Left colon (tissue), 2 donors: ENCODE measurements at regions not wholly inside any gene's neighbourhood (a gene's known extent, or its start where the extent isn't known, plus 50 kb on each side); places are given as distances from the start of the nearest gene placed in this dataset.

Experiments
- ATAC-seq: fragments of 200-7000 bp; cut with Tn5 transposase; one replicate; pipeline ENCODE4 v1.9.1; 2020; ENCODE audit warnings: mild to moderate bottlenecking, moderate library complexity
- DNase-seq, 2 donors: peaks; one replicate each; pipeline ENCODE4 v3.0.0-alpha.2; 2020
- intact Hi-C, 2 donors: fragments of 100-400 bp; cut with DNase I in 1 of 2; cut with micrococcal nuclease in 1 of 2; formaldehyde crosslinking; loops; one replicate each; pipeline versions ENCODE4 v1.11.2 to v1.14.0; 2022; cut with DNase I, micrococcal nuclease
- donor health status: DM: no; HTN: no; CAD: no.
- donor health status: DM: yes; HTN: yes; CAD: no.

GRCh38 chr5:90022002-90022710 is 387.4 kb downstream of the CETN3 start:
- ATAC-seq, result peak; percentile 42
- intact Hi-C loops, result no loop called here
- no peak for DNase-seq

- no peak for DNase-seq
- ATAC-seq, result peak; percentile 89
- intact Hi-C loops, result no loop called here
These were observed 388.7 kb downstream of the CETN3 start for GRCh38 chr5:90020575-90021538.

- no peak for DNase-seq
- ATAC-seq, result no peak
- intact Hi-C loops, result no loop called here
These were observed 392.3 kb downstream of the CETN3 start for GRCh38 chr5:90017239-90017638.

DNA sequence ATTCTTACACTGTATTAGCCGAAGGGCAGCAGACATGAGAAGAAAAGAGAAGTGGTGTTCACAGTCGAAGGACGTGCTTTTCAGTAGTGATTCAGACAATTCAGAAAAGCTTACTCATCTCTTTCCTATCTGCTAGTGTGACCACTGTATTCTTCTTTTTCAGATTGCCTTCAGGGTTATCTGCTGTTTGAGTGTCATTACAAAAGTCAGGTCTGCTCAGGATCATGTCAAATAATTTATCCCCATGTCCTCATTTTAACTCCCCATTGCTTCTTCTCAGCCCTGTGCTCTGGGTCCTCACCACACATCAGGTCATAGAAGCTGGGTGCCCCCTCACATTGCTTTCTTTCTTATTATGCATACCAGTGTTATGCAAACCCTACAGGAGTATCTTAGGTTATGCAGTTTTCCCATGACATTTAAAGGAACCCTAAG is 394.0 kb downstream of the CETN3 start:
- ATAC-seq (no peak), DNase-seq (no peak)

DNA sequence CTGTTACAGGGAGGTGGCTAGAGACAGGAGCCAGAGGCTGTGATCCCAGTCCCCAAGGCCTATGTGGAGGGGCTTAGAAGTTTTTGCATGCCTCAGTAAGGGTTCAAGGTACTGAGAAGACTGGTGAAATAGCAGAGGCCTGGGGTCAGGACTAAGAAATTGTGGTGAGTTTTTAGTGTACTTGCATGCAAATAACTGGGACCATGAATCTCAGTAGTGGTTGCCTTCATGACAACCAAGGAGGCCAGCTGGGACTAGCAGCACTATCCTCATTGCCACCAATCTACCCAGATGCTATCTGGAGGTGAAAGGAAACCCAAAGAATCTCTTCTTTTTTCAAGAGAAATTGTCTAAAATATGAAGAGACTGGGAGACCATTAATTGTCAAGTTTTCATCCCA is 395.1 kb downstream of the CETN3 start:
- ATAC-seq (no peak), DNase-seq (no peak)
- intact Hi-C loops, result no loop called here

More for the DNA sequence above, 394.0 kb downstream of the CETN3 start:
- intact Hi-C loops, result no loop called here

- intact Hi-C loops, result no loop called here
- DNase-seq, result peak in 1 of 2 donors; percentile 12
- ATAC-seq, result no peak
These were observed 409.2 kb downstream of the CETN3 start for GRCh38 chr5:90000351-90000750.

DNA sequence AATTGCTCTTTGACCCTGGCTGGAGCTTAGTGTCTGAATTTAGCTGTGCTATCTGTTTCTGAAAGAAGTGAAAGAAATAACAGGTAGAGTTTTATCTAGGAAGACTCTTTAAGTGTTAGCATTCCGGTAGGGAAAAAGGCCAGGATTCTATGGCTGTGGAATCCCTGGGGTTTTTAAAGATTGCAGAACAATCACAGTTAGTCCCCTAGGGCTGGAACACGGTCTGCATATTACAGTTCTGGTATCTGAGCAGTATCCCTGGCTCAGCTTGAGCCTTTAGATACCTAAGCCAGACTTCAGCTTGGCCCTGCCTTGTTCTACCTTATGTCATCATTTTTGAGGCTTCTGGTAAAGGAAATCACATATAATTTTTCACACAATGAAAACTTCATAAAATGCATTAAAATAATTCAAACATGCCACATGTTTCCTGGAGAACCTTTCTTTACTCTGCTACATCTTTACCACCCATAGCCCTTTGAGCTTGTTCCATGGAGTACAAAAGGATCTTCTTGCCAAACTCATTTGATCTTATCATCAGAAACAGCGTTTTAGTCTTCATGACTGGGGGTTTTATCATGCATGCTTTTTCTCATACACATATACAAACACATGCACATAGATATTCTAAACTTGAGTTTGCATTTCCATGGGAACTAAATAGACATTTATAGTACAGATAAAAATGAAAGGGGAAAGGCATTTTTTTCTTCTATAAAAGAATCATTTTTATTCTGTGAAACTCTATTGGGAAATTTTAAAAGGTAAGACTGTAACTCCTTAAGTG is 410.8 kb downstream of the CETN3 start:
- DNase-seq (no peak), ATAC-seq (no peak)
- intact Hi-C loops, result no loop called here

- DNase-seq (no peak), ATAC-seq (peak; percentile 95)
- intact Hi-C loops, result no loop called here
These were observed 412.7 kb downstream of the CETN3 start for GRCh38 chr5:89996890-89997289.

DNA sequence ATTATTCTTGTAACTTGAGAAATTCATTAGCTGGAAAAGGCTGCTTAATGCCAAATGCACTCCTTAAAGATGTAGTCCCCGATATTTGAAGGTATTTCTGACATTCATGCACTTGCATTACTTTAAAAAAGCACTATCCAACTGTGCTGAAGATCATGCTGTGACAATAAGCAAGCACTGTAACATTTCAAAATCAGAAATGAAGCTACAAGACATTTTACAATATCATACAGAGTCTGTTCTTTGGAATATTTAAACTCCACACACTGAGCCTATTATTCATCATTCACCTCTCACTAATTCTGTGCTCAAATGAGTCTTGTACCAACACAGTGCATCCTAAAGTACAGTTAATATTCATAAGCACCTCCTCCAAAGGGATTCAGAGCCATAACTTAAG is 413.2 kb downstream of the CETN3 start:
- DNase-seq (no peak), ATAC-seq (no peak)
- intact Hi-C loops, result no loop called here

- DNase-seq (no peak), ATAC-seq (no peak)
- intact Hi-C loops, result no loop called here
These were observed 415.3 kb downstream of the CETN3 start for GRCh38 chr5:89994266-89994665.

GRCh38 chr5:89992201-89992600 is 417.4 kb downstream of the CETN3 start:
- intact Hi-C loops, result no loop called here
- DNase-seq (no peak), ATAC-seq (no peak)

DNA sequence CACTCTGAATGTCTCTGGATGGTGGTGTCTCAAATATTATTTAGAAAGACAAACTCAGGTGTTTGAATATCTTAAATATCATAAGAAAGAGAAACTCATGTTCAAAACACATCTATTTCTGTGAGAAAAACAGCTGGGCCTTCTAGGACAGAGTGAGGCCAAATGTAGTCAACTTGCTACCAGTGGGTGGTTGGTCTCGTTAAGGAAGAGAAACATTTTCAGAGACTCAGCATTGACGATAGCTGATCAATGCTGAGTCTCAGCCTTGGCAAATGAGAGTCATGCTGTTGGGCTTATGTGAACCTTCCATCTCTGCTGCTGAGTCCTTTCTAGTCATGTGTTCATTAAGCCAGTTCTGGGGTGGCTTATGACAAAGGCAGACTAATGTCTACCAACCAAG is 418.0 kb downstream of the CETN3 start:
- DNase-seq (no peak), ATAC-seq (no peak)
- intact Hi-C loops, result no loop called here

- no peak for DNase-seq
- ATAC-seq, result no peak
- intact Hi-C loops, result no loop called here
These were observed 419.8 kb downstream of the CETN3 start for GRCh38 chr5:89989776-89990175.

GRCh38 chr5:89988998-89989655 is 420.4 kb downstream of the CETN3 start:
- intact Hi-C loops, result no loop called here
- ATAC-seq (no peak), DNase-seq (no peak)

GRCh38 chr5:89988129-89988810 is 421.3 kb downstream of the CETN3 start:
- no peak for DNase-seq
- intact Hi-C loops, result no loop called here
- ATAC-seq, result no peak

GRCh38 chr5:89983216-89983615 is 426.3 kb downstream of the CETN3 start:
- DNase-seq, result no peak
- no peak for ATAC-seq
- intact Hi-C loops, result no loop called here

DNA sequence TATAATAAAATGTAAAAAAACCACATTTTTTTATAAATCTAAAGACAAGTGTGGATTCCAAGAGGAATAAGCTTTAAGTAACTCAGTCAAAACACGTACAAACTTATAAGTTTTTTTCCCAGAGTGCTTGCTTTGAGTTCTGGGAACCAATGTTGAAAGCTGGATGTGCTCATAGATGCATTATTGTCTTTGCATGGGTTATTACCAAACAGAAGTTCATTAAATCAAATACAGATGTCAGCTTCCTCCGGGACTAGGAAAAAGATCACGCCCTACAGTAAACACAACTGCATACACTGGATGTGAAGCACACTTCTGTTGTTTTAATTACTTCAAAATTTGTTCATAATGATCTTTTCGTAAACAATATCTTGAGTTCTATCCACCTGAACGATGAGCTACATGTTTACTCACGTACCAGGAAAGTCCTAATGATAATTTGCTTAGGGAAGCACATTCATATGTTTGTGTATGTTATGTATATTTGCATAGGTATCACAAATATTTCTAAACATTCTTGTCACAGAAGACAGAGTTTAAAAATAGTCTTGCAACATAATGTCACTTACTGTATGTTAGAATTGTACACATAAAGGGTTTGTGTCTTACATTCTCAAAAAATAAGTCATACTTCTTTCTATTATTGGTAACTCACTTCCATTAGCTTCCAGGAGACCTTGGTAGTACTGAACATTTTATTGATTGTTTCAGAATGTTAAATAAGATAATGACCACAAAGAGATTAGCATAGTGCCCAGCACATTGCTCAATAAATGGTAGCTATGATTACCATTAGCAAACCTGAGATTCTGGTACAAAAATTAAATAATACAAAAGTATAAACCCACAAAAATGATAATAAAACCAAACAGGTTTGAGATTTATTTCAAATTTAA is 427.4 kb downstream of the CETN3 start:
- no peak for DNase-seq
- intact Hi-C loops, result no loop called here
- ATAC-seq, result no peak
